DND-41 (cell line): ENCODE measurements at regions not wholly inside any gene's neighbourhood (a gene's known extent, or its start where the extent isn't known, plus 50 kb on each side); places are given as distances from the start of the nearest gene placed in this dataset.

Experiments used
- CTCF ChIP-seq: IDR thresholded peaks from 2 replicates; pipeline ENCODE4 v1.5.1; 2012; ENCODE audit warnings: borderline replicate concordance, low read length, moderate library complexity, mild to moderate bottlenecking; ENCODE audit not compliant: poor library complexity, severe bottlenecking; ENCODE audit errors: extremely low read depth
- EZH2 ChIP-seq: IDR thresholded peaks from 3 replicates; pipeline ENCODE4 v1.6.1; 2012; ENCODE audit warnings: borderline replicate concordance, low read depth, mild to moderate bottlenecking, moderate library complexity, low read length, inconsistent platforms; ENCODE audit not compliant: severe bottlenecking

DNA sequence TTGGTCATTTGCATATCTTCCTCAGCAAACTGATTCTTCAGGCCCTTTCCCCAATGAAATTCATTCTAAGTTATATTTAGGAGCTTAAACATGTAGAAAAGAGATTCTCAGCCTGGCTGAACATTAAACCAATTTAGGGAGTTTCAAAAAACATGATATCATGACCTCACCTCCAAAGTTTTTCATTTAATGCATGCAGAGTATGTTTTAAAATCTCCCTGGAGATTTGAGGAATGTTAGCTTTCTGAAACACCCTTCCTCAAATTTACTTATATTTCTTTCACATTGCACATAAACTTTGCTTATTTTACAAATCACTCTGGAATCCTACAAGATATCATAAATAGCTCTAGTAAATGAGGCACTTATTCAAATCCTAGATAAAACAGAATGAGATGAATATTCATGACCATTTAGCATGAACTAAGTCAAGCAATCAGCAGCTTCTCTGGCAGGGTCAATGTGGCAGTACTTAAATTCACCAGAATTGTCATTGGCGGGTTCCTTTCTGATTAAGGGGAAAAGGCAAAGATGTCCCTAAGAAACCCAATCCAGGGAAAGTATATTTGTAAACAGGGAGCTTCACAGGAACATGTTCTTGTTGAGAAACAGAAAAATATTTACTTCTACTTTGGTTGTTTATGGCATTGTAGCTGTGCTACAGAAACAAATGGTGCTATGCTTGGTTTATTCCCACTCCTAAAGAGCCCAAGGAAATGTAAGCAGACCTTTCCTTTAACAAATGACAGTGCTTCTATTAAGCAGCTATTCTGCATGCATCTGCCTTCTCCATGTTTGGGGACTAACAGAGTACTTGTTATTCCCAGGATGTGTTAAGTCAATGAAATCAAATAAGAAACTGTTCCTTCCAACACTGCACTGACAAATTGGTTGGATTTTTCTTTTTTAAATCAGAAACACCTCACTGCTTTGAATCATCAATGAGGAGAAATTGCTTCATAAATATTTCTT, 162.3 kb downstream of the C11orf87 start:
- TF ChIP-seq CTCF (no peak), EZH2 (no peak)
